ENCODE measurements at regions not wholly inside any gene's neighbourhood (a gene's known extent, or its start where the extent isn't known, plus 50 kb on each side); places are given as distances from the start of the nearest gene placed in this dataset.

DNA sequence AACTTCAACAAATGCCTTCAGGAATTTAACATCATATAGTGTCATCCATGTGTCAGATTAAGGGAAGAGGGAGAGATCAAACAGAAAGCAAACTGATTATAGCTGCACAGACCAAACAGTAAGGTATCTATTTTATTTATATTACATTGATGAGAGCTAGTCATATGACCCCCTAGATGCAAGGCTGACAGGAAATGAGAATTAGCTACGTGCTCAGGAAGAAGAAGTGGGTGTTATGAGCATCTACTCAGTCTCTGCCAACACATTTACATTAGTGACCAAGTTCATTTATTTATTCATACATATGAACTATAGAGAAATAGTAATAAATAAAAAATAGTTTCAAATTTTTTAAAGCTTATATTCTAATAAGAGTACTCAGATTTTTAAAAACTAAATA is 787.3 kb downstream of the KCTD16 start:
- H3K27ac ChIP-seq: no peak overlapping the region
- H3K4me3 ChIP-seq: no peak overlapping the region

GRCh38 chr5:144950996-144951395 is 780.3 kb downstream of the KCTD16 start:
- no peak overlapping the region for H3K4me3 ChIP-seq

GRCh38 chr5:144947023-144947422 is 776.4 kb downstream of the KCTD16 start:
- Histone ChIP-seq H3K27ac (no peak overlapping the region), H3K4me3 (no peak overlapping the region)

More at GRCh38 chr5:144950996-144951395, 780.3 kb downstream of the KCTD16 start:
- H3K27ac ChIP-seq: no peak overlapping the region

GRCh38 chr5:144945503-144945902 is 774.8 kb downstream of the KCTD16 start:
- Histone ChIP-seq H3K27ac (no peak overlapping the region), H3K4me3 (no peak overlapping the region)

DNA sequence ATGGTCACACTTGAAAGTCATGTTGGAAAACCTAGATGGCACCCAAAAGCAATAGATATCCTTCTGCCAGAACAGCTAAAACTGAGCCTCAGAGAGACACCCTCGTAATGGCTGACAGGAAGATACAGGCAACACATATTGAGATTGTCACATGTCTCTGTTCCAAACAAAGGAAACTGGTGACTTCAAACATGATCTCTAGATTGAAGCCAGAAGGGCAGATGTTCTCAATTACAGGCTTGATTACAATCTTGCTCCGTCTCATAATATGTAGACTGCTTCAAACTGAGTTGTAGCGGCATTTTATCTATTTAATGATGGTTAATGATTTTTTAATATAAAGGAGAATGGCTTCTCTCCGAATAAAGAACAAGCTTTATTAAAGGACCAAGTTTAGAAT is 774.3 kb downstream of the KCTD16 start:
- no peak overlapping the region for H3K27ac ChIP-seq
- H3K4me3 ChIP-seq: no peak overlapping the region

DNA sequence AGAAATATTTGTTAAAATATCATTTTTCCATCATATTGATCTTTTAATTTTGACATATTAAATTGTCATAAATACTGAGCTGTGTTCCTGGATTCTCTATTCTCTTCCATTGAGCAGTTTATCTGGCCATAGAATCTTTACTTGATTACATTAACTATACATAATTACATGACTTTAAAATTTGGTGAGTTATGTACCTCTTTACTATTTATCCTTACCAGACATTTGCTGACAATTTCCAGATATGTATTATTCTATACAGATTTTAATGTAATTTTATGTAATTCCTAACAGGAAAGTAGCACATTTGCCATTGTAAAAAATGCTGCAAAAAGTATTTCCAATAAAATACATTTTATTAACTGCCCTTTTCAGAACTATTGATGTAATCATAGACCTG is 770.3 kb downstream of the KCTD16 start:
- H3K4me3 ChIP-seq: no peak overlapping the region
- no peak overlapping the region for H3K27ac ChIP-seq

DNA sequence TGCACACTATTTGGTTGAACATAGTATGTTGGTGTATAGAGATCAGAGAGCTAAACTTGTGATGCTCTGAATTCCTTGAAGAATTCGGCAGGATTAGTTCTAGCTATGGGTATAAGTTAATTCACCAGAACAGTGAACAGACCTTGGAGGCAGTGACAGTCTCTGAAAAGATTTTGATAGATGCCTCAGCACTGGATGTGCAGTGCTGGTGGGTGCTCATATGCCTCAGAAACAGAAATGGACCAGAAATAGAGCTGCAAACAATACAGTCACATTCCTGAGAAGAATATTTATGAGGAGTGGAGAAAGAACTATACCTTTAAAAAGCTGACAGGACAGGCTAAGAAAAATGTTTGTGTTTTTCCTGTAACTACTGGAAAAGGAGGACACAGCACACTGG is 747.7 kb downstream of the KCTD16 start:
- Histone ChIP-seq H3K4me3 (no peak overlapping the region), H3K27ac (no peak overlapping the region)

GRCh38 chr5:144915452-144915851 is 744.8 kb downstream of the KCTD16 start:
- no peak overlapping the region for H3K27ac ChIP-seq

DNA sequence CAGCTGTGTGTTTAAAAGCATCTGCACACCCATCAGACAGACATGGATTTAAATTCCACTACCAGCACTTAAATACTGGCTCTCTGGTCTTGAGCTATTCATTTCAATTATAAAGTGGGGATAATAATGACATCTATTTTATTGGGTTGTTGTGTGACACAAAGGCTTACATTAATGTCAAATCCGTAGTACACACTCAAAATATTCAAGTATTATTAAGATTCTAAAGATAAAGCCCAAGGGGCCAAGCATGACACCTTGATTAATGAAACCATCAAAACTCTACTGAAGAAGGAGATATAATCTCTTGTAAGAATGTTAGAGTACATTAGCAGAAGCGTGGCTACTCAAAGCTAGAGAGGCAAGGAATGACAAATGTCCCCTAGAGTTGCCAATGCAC is 743.0 kb downstream of the KCTD16 start:
- no peak overlapping the region for H3K4me3 ChIP-seq
- H3K27ac ChIP-seq: no peak overlapping the region

More at GRCh38 chr5:144915452-144915851, 744.8 kb downstream of the KCTD16 start:
- H3K4me3 ChIP-seq: no peak overlapping the region

GRCh38 chr5:144896473-144896872 is 725.8 kb downstream of the KCTD16 start:
- no peak overlapping the region for H3K4me3 ChIP-seq

GRCh38 chr5:144886668-144887067 is 716.0 kb downstream of the KCTD16 start:
- no peak overlapping the region for H3K27ac ChIP-seq

More at GRCh38 chr5:144896473-144896872, 725.8 kb downstream of the KCTD16 start:
- no peak overlapping the region for H3K27ac ChIP-seq

DNA sequence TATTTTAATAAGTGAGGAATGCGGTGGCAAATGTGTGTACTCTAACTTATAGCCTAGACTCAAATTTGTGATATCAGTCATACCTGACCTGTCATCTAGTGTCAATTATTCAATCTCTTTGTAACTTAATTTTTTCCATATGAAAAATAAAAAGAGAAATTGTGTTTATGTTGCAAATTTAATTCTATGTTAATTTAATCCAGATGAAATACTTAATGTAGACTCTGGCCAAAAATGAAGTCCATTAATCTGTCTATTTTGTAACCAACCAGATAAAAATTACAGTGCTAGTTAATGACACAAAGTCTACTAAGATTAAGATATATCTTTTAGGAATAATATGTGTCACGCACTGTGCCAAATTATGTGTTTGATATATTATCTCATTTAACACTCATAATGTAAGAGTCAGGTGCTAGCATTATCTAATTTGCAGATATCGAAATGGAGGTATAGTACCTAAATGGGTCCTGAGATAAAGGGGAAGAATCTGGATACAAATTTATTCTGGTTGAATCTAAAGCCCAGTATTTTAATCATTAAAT is 712.1 kb downstream of the KCTD16 start:
- no peak overlapping the region for H3K27ac ChIP-seq
- no peak overlapping the region for H3K4me3 ChIP-seq

More at GRCh38 chr5:144886668-144887067, 716.0 kb downstream of the KCTD16 start:
- H3K4me3 ChIP-seq: no peak overlapping the region

GRCh38 chr5:144880513-144880912 is 709.8 kb downstream of the KCTD16 start:
- H3K4me3 ChIP-seq: no peak overlapping the region
- H3K27ac ChIP-seq: no peak overlapping the region

DNA sequence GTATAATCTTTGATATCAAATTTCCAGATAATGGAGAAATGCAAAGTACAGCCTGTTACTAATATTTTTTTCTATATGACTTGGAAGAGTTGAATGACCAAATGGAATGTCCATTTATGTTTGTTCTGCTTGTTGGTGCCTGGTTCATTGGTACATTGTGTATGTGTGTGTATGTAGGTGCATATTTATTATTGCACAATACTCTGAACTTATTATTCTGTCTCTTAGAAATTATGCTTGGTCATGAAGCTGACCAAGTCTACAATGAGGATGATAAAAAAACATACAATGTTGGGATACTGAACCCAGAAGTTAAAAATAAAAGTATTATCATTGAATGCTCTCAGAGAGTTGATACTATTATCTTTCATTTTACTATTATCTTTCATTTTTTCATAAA is 706.3 kb downstream of the KCTD16 start:
- H3K27ac ChIP-seq: no peak overlapping the region
- H3K4me3 ChIP-seq: no peak overlapping the region

GRCh38 chr5:144873076-144873475 is 702.4 kb downstream of the KCTD16 start:
- H3K27ac ChIP-seq: no peak overlapping the region
- no peak overlapping the region for H3K4me3 ChIP-seq

GRCh38 chr5:144864118-144864517 is 693.4 kb downstream of the KCTD16 start:
- H3K4me3 ChIP-seq: no peak overlapping the region

GRCh38 chr5:144857454-144857853 is 686.8 kb downstream of the KCTD16 start:
- Histone ChIP-seq H3K27ac (no peak overlapping the region), H3K4me3 (no peak overlapping the region)

More at GRCh38 chr5:144864118-144864517, 693.4 kb downstream of the KCTD16 start:
- no peak overlapping the region for H3K27ac ChIP-seq

GRCh38 chr5:144844086-144844485 is 673.4 kb downstream of the KCTD16 start:
- H3K4me3 ChIP-seq: no peak overlapping the region

DNA sequence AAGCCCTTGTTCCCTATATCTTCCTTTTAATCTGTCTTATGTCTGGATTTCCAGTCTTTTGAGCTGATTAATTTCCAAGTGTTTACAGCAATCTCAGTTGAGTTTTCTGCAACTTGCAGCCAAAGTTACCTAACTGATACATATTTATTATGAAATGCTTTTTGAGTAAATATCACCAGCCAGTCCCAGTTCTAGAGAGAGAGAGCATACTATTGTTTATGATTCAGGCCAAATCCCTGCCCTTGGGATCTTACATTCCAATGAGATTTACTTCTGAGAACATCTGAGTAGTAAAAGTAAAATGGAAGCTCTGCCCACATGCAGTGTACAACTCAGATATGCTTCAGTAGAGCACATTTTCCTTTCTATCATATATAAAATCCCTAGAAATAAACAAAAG is 661.7 kb downstream of the KCTD16 start:
- Histone ChIP-seq H3K27ac (no peak overlapping the region), H3K4me3 (no peak overlapping the region)

More at GRCh38 chr5:144844086-144844485, 673.4 kb downstream of the KCTD16 start:
- no peak overlapping the region for H3K27ac ChIP-seq

DNA sequence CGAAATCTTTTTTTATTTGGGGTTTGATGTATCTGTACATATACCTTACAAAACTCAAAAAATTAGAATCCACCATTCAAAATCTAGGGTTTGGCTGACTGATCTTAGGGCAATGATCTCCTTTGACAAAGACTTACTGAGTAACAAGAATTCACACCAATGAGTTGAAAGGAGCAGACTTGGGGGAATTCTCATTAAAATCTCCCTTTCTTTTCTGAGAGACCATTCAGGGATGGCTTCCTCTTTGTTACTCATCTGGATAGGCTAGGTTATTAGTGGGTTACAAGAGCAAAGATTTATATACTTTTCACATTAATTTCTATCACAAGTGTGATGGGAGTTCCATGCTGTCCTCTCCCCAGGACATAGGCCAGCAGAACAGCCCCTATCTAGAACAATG is 661.0 kb downstream of the KCTD16 start:
- no peak overlapping the region for H3K4me3 ChIP-seq

GRCh38 chr5:144822503-144822902 is 651.8 kb downstream of the KCTD16 start:
- Histone ChIP-seq H3K4me3 (no peak overlapping the region), H3K27ac (no peak overlapping the region)

More for the DNA sequence above, 661.0 kb downstream of the KCTD16 start:
- no peak overlapping the region for H3K27ac ChIP-seq

- H3K27ac ChIP-seq: no peak overlapping the region
- no peak overlapping the region for H3K4me3 ChIP-seq
These were observed 649.6 kb downstream of the KCTD16 start for GRCh38 chr5:144820278-144820677.

All from skin epidermis (tissue), 12 donors.